Heart left ventricle (tissue), 16 donors: ENCODE measurements at regions not wholly inside any gene's neighbourhood (a gene's known extent, or its start where the extent isn't known, plus 50 kb on each side); places are given as distances from the start of the nearest gene placed in this dataset.

Experiments
- ATAC-seq, 4 donors: fragments of 200-7000 bp; cut with Tn5 transposase; one replicate each; pipeline ENCODE4 v1.9.1; 2020 to 2022; ENCODE audit warnings: moderate library complexity in 4 of 4, mild to moderate bottlenecking in 3 of 4, moderate number of reproducible peaks in 1 of 4
- DNase-seq, 5 donors: peaks; one replicate each; pipeline ENCODE4 v3.0.0-alpha.2; 2020
- H3K27ac ChIP-seq, 12 donors: fragments of 200-600 bp; sonication (generic) in 4 of 12; one replicate each; pipeline versions ENCODE4 v1.5.0 to v1.8.0; 2016 to 2022; ENCODE audit warnings: mild to moderate bottlenecking in 2 of 12
- H3K27me3 ChIP-seq, 9 donors: fragments of 200-600 bp; sonication (generic) in 2 of 9; one replicate each; pipeline versions ENCODE4 v1.5.1 to v1.8.0; 2016 to 2022; ENCODE audit warnings: mild to moderate bottlenecking in 3 of 9
- H3K36me3 ChIP-seq, 9 donors: fragments of 200-600 bp; sonication (generic) in 2 of 9; one replicate each; pipeline versions ENCODE4 v1.5.0 to v1.8.0; 2018 to 2022; ENCODE audit warnings: mild to moderate bottlenecking in 2 of 9
- H3K4me1 ChIP-seq, 12 donors: fragments of 200-600 bp; sonication (generic) in 4 of 12; one replicate each; pipeline versions ENCODE4 v1.5.0 to v1.8.0; 2016 to 2022; ENCODE audit warnings: mild to moderate bottlenecking in 3 of 12
- H3K4me3 ChIP-seq, 12 donors: fragments of 200-600 bp; sonication (generic) in 4 of 12; one replicate each; pipeline versions ENCODE4 v1.5.0 to v1.8.0; 2017 to 2022; ENCODE audit warnings: mild to moderate bottlenecking in 9 of 12, moderate library complexity in 4 of 12
- H3K9me3 ChIP-seq, 12 donors: fragments of 200-600 bp; sonication (generic) in 4 of 12; one replicate each; pipeline versions ENCODE4 v1.5.0 to v1.8.0; 2016 to 2022; ENCODE audit warnings: mild to moderate bottlenecking in 1 of 12
- CTCF ChIP-seq, 12 donors: fragments of 200-600 bp; sonication (generic) in 4 of 12; IDR thresholded peaks; one replicate each; pipeline versions ENCODE4 v1.5.0 to v1.8.0; 2018 to 2022; ENCODE audit warnings: antibody characterized with exemption in 12 of 12, mild to moderate bottlenecking in 5 of 12
- POLR2A ChIP-seq, 2 donors: fragments of 450-650 bp; IDR thresholded peaks; one replicate each; pipeline ENCODE4 v1.6.1; 2017; ENCODE audit warnings: antibody characterized with exemption in 2 of 2, mild to moderate bottlenecking in 2 of 2, moderate library complexity in 2 of 2
- WGBS, 4 donors: extraction: QIAGEN DNeasy Blood & Tissue Kit in 2 of 4; methylation state at CpG; one replicate each; pipeline versions ENCODE4 v1.1.5 to v1.1.7; 2013 to 2018; 5-methylcytosine and 5-hydroxymethylcytosine counted together
- intact Hi-C, 10 donors: fragments of 100-400 bp; cut with DNase I; formaldehyde crosslinking; loops; one replicate each; pipeline versions ENCODE4 v1.11.1 to v1.14.2; 2022
- donor health status: ischemic (EF 13 %, LVEDD 7.1; RV severe dilation, severe dysfunction).
- donor health status: healthy with polysubstance abuse.
- donor health status: DM: no; HTN: yes; CAD: no.
- donor health status: DM: no; HTN: no; CAD: no.
- donor health status: ischemic (EF 25% LVEDD 6.9; RV normal size, moderate dysfunction).
- donor health status: ischemic (EF 25% LVEDD 5.7; RV mildly dilated, moderate dysfunction).
- donor health status: healthy.
- donor health status: DM: yes; HTN: yes; CAD: no.
- donor health status: ischemic (EF 35%, LVEDD 5.7; RV mildly dilated, moderate dysfunction).
- donor health status: nonischemic (EF 11% LVEDD 7.7; RV severe dilation, severe dysfunction).
- donor health status: DM: yes; HTN: yes; CAD: no.
- donor health status: PGD.
- donor health status: ischemic (EF 29% LVEDD 5.4; RV normal size, mild dysfunction).
- donor health status: nonischemic (EF 23%, LVEDD 6.1; RV moderate dilation, normal function).

GRCh38 chr3:187571701-187572100, 98.5 kb downstream of the SST start:
- no peaks in the 10 kb centered on the region for H3K27me3 ChIP-seq
- DNase-seq, result no peak

GRCh38 chr3:187570776-187571175, 99.4 kb downstream of the SST start:
- peaks cover 0 to 24% (median 9%) of the 10 kb centered on the region in 12 donors for H3K4me1 ChIP-seq
- H3K27ac ChIP-seq, result no peak overlapping the region
- TF ChIP-seq POLR2A (IDR thresholded peaks at IDR 0.05), result no peak
- no peak for TF ChIP-seq CTCF (IDR thresholded peaks at IDR 0.05)
- no peak overlapping the region for H3K4me3 ChIP-seq
- ATAC-seq, result no peak
- intact Hi-C loops, result no loop called here
- 76 to 83% (median 80%) methylated on average over 2 of the region's 2 CpGs for WGBS, 4 donors
- H3K27me3 ChIP-seq, result no peaks in the 10 kb centered on the region
- H3K9me3 ChIP-seq, result no peaks in the 10 kb centered on the region
- H3K36me3 ChIP-seq, result no peaks in the 10 kb centered on the region
- DNase-seq, result no peak

More at GRCh38 chr3:187571701-187572100, 98.5 kb downstream of the SST start:
- Histone ChIP-seq H3K4me3 (no peak overlapping the region), H3K4me1 (peaks cover 0 to 20% (median 9%) of the 10 kb centered on the region in 12 donors), H3K27ac (no peak overlapping the region), H3K9me3 (no peaks in the 10 kb centered on the region), H3K36me3 (no peaks in the 10 kb centered on the region)
- 75 to 89% (median 78%) methylated on average over 4 of the region's 4 CpGs for WGBS, 4 donors
- TF ChIP-seq CTCF (IDR thresholded peaks at IDR 0.05) (no peak), POLR2A (IDR thresholded peaks at IDR 0.05) (no peak)
- ATAC-seq, result no peak
- intact Hi-C loops, result no loop called here

GRCh38 chr3:187568171-187568570, 102.0 kb downstream of the SST start:
- DNase-seq, result no peak
- Histone ChIP-seq H3K36me3 (no peaks in the 10 kb centered on the region), H3K4me3 (no peak overlapping the region), H3K9me3 (no peaks in the 10 kb centered on the region), H3K27ac (peak overlapping the region in 1 of 12 donors; percentile 44), H3K4me1 (peaks cover 0 to 24% (median 9%) of the 10 kb centered on the region in 12 donors), H3K27me3 (no peaks in the 10 kb centered on the region)
- ATAC-seq, result no peak
- intact Hi-C loops, result no loop called here
- no peak for TF ChIP-seq CTCF (IDR thresholded peaks at IDR 0.05)
- no peak for TF ChIP-seq POLR2A (IDR thresholded peaks at IDR 0.05)
- WGBS, 4 donors, result 66 to 81% (median 72%) methylated on average over 4 of the region's 4 CpGs

GRCh38 chr3:187567661-187568121, 102.5 kb downstream of the SST start:
- no peak for DNase-seq
- peak in 1 of 4 donors; percentile 36 for ATAC-seq

More at GRCh38 chr3:187567661-187568121, 102.5 kb downstream of the SST start:
- no peak overlapping the region for H3K4me3 ChIP-seq
- H3K36me3 ChIP-seq, result no peaks in the 10 kb centered on the region
- no peaks in the 10 kb centered on the region for H3K9me3 ChIP-seq
- 41 to 46% (median 44%) methylated on average over 2 of the region's 2 CpGs for WGBS, 4 donors
- no peaks in the 10 kb centered on the region for H3K27me3 ChIP-seq
- TF ChIP-seq POLR2A (IDR thresholded peaks at IDR 0.05) (no peak), CTCF (IDR thresholded peaks at IDR 0.05) (no peak)
- intact Hi-C loops, result no loop called here
- H3K27ac ChIP-seq, result peak overlapping the region in 1 of 12 donors; percentile 44
- H3K4me1 ChIP-seq, result peaks cover 0 to 24% (median 9%) of the 10 kb centered on the region in 12 donors
